NCI-H446 treated with DMSO at 0.1 percent for 48 hours (cell line): ENCODE measurements at regions not wholly inside any gene's neighbourhood (a gene's known extent, or its start where the extent isn't known, plus 50 kb on each side); places are given as distances from the start of the nearest gene placed in this dataset.

ENCODE experiments used
- DNase-seq: peaks from one replicate; lab custom pipeline; 2025; lab: John Stamatoyannopoulos, UW

DNA sequence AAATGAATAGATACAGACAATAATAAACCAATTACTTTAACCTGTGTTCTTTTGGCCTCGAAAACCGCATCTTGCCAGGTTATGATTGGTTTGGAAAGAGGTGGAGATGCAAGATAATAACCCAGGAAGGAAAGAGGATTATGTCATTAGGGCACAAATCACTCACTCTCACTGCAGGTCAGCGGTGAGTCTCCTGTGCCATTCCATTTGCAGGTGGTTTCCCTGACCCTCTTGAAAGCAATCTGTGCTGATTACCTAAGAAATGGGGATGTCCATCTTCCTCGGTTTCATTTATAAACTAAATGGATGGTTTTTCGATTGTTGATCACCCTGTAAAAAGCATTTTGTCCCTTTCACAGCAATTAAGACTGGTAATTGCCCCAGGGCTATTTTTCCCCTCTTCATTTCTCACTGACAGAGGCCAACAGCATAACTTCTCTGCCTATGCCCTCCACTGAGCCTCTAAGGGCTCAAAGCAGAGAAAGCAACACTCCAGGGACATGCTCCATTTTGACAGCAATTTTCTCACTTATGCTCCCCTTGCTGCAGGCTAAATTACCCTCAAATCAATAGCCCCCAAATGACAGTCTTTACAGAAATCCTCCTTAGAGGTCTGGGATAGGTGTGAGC lies 257.5 kb downstream of the IPMK start:
- DNase-seq: no peak

DNA sequence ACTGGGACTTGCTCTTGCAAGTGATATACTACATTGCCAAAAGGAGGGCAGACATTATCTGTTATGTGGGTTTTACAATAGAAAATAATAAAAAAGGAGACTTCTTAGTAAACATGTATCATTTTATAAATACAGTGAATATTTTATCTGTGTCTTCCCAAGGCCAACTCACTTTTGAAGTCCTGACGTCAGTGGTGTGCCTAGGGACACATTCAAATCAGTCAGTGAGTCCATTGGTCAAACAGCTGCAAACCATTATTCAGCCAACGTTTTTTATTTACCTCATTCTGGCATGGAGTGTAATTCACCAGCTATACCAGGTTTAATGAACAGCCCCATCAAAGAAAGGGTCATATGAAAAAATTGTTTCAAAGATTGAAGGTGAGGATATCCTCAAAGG lies 263.7 kb downstream of the IPMK start:
- no peak for DNase-seq

DNA sequence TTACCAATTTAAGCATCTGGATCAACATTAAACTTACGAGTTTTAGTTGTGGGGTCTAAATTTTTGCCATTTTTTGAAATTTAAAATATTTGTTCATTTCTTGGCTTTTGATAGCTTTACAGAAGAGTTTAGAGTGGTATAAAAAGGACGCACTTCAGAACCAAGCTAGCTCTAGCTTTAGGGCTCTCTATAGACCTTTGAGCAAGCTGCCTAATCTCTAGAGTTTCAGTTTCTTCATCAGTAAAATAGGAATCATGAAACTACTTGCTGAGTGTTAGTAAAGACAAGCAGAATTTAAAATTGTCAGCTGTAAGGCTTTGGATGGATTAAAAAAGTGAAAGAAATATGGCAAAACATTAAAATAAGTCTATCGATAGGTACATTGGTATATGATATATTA lies 266.5 kb downstream of the IPMK start:
- no peak for DNase-seq

DNA sequence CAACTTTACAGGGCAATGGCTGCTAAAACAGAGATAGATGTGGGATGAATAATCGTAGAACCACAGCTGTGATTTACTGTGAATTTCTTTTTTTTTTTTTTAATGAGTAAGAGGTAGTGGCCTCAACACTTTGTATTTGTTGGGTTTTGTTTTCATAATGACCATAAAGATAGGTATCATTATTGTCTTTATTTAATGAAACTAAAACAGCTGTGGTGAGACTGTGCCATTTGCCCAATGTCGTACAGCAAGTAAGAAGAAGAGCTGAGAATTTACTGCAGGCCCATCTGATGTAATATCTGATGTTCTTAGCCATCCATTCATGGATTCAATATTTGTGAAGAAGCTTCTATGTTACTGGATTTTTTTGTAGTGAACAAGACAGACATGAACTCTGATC lies 271.2 kb downstream of the IPMK start:
- no peak for DNase-seq

DNA sequence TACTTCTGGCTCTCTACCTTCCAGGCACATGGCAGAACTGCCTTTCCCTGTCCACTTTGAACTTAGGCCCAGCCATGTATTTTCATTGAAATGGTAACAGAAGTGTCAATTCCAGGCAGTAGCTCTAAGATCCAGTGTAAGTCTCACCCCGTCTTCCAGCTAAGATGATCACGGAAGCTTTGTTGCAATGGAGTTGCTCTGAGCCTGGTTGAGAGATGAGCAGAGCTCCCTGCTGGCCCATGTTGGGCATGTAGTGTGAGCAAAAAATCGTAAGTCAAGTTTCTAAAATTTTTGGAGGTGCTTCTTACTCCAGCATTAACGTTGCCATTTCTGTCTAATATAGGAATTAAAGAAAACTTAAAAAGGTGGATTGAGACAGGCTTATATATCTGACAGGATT lies 274.4 kb downstream of the IPMK start:
- no peak for DNase-seq

DNA sequence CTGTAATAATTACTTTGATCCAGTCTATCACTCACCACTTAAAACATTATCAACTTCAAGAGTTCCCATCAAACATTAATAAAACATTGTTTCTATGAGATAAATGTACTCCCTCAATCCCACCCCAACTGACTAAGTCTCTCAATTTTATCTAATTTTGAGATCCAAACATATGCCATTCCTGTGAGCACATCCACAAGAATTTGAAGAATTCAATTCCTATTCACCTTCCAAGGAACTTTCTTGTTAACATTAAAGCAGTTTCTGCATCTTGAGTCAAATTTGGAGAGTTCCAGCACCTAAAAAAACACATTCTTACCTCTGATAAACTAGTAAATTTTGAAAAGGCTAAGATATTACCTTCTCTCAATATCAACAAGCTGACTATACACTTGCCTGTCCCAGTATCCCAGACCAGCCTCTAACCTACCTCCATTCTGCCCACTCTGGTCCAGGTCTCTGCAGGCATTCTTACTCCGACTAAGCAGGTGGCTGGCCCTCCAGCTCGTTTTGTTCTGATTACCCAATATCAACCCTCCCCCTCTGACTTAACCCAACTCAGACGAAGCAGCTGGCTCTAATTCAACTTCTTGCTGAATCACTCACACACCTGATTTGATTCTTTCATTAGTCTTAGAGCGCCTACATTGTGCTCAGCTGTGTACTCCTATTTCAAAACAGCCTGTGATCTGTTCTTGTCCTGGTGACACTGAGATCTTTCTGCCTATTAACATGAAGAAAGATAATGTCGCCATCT lies 275.2 kb downstream of the IPMK start:
- no peak for DNase-seq

DNA sequence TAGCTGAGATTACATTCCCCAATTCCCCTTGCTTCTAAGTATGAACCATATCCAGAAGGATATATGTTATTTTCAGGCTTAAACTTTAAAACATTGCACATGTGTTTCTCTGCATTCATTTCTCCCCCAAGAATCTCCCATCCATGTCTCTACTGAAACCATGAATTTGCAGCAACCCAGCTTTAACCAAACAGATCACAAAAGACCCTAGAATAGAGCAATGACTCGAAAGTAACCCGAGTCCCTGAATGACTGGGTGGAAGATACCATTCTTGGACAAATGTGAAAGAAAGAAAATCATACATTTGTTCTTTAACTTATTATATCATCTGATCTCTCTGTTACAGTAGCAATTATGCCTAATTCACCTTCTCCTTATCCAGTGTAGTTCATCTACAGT lies 278.7 kb downstream of the IPMK start:
- DNase-seq: no peak

DNA sequence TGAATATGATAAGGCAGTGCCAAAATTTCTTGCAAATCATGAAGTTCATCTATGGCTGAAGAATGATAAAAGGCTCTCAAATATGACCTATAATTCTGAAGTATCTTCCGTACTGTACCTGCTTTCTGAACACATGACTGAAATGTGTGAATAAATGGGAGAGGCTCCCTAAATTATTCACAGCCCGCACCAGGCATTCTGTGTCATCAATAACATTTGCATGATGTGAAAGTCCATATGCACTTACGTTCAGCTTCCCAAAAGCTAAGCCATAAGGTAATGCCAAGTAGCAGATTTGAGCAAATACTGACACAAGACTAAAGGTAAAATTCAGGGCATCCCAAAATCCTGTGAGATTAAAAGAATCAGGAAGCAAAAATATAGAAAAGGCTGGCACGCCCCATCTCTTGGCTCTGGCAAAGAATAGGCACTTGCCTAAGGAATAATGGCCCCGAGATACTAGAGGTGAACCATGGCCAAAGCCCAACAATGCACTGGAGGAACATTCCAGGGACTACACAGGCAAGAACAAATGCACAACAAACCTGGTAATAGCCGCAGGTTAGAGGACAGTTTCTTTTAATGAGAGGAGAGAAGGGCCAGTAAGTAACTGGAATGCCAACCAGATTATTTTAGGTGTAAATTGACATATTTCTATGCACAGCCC lies 280.5 kb downstream of the IPMK start:
- no peak for DNase-seq

DNA sequence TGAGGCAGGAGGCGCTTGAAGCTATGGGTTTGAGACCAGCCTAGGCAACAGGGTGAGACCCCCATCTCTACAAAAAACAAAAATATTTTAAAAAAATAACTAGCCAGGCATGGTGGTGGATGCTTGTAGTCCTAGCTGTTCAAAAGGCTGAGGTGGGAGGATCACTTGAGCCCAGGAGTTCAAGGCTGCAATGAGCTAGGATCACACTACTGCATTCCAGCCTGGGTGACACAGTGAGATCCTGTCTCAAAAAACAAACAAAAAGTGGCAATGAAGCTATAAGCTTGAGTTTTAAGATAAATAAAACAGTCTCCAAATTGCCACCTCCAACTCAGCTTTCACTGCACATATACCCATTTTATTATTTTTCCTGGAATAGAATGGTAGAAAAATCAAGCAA lies 281.3 kb downstream of the IPMK start:
- no peak for DNase-seq

DNA sequence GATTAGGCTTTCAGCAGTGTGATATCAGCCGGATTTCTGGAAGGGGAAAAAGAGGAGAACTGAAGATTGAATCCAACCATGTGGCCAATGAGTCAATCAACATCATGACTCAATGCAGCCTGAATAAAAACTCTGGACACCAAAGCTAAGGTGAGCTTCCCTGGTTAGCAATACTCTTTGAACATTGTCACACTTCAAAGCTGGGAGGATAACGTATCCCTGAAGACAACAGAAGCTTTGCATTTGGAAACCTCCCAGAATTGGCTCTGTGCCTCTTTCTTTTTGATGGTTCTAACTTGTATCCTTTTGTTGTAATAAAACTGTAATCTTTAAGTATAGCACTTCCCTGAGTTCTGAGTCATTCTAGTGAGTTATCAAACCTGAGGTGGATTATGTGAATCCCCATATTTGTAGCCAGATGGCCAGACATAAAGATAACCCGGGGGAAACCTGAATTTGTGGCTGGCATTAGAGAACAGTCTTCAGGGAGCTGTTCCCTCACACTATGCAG lies 284.4 kb downstream of the IPMK start:
- DNase-seq: no peak

DNA sequence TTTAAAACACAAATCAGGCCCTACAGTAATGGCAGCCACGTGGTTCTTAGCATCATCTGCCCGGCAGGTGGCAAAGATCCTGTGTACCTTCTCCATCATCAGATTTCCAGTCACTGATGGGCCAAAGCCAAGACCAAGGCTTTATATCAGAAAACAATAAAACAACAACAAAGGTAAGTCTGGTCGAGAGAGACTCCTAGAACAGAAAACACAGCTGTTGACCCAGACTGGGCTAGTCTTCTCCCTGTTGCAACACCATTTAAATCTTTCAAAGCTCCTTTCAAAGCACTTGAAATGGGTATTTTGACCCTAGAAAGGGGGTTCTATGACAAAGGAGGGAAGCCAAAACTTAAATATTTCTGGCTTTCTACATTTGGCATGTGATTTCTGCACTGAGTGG lies 285.6 kb downstream of the IPMK start:
- no peak for DNase-seq

DNA sequence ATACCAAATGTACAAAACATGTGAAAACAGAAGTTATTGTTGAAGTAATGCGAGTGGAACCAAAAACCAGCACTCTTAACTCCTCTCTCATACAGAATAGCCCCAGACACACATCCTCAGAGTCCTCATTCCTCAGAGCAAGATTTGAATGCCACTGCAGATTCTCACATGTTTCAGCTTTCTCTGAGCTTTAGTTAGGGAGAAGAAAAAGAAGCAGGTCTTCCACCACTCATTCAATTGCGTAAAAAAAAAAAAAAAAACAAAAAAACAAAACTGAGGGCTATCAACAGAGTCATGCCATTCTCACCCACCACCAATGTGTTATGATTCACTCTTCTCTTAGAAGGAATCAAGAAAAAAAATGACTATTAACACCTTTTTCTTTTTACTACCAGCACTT lies 287.7 kb downstream of the IPMK start:
- DNase-seq: no peak

DNA sequence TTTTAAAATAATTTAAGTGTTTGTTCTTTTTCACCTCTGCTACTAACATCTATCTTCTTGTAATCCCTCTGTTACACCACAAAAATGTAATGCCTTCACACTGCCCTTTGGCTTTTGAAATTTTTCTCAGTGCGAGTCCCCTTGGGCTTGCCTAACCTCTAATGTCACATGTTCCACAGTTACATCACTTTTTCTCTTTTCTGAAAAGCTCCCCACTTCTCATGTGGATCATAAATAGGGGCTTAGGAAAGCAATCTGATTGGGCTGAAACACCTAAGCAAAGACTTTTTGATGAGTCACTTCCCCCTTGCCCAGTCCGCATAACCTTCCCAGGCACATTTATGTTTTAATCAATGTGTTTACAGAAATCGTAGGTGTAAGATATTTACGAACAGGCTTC lies 288.2 kb downstream of the IPMK start:
- DNase-seq: no peak

DNA sequence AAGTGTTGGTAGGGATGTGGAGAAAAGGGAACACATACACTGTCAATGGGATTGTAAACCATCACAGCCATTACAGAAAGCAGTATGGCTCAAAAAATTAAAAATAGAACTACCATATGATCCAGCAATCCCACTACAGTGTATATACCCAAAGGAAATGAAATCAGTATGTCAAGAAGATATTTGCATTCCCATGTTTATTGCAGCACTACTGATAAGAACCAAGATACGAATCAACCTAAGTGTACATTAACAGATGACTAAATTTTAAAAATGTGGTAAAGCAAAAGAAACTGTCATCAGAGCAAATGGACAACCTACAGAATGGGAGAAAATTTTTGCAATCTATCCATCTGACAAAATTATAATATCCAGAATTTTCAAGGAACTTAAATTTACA lies 290.4 kb downstream of the IPMK start:
- no peak for DNase-seq

DNA sequence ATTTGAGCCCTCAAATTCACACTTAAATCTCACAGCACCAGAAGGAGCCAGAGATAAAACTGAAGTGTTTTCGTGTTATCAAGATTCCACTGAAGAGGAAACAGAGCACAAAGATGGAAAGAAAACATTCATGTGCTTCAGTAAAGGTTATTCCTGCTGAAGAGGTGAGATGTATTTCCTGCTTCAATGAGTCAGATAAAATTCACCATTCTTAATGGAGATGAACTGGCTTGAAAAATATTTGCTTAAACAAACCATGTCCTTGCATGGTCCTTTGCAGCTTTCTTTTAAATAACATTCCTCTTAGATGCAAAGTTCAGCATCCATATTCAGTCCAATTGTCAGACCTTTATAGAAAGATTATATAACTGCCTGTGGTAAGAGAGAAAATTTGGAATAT lies 294.2 kb downstream of the IPMK start:
- no peak for DNase-seq

DNA sequence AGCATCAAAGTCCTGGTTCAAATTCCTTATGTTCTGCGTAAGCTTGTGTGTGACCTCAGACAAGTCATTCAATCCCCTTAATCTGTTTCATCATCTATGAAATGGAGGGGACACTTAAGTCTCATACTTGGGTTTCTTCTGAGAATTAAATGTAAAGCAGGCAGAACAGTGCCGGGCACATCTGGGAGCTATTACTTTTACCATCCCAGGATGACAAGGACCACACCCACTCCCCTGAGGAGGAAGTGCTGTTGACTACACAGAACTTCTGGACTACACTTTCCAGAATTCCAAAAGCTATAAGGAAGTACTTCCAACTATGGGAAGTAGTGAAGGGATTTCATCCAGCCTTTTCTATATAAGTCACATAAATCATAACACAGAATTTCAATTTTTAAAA lies 294.9 kb downstream of the IPMK start:
- no peak for DNase-seq

DNA sequence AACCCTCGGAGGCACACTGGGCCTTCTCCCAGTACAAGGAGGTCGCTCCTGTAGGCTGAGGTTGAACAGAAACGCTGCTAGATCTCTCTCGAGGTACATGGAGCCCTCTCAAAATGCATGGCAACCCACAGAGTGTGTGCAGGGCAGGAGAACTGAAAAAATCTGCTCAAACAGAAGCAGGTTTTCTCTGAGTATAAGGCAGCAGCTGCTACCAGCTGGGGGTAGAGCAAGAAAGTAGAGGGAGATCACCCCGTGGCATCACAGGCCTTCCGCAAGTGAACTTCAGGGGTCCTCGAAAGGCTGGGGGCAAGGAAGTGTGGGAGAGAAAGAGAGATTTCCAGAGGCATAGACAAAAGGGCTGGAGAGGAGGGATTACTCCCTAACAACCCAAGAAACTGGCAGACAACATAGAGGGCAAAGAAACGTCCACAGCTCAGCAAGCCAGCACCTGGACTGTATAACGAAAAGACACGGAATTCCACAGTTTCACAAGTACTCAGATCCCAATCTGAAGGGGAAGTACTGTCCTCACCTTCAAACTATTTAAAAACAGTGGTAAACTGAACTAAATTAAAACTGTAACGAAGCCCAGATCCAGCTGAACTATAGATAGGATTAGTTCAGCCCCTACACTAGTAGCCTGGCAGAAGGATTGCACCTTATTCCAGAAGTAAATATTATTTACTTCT lies 299.2 kb downstream of the IPMK start:
- no peak for DNase-seq

DNA sequence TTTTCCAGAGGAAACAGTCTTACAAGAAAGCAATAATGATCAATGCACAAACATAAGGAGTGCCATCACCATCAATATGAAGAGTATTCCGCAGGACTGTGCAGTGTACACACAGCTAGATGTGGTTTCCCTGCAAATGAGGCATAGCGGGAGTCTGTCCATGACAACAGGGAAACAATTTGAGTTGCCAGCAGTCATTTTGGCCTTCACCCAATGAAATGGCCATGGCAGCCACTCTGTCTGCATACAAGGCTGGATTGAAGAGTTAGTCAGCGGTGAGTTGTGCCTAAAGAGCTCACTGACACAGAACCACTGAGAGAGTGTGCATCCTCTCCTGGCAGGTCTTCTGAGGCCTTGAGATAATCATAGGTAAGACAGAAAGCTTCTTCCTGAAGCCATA lies 303.3 kb downstream of the IPMK start:
- no peak for DNase-seq

DNA sequence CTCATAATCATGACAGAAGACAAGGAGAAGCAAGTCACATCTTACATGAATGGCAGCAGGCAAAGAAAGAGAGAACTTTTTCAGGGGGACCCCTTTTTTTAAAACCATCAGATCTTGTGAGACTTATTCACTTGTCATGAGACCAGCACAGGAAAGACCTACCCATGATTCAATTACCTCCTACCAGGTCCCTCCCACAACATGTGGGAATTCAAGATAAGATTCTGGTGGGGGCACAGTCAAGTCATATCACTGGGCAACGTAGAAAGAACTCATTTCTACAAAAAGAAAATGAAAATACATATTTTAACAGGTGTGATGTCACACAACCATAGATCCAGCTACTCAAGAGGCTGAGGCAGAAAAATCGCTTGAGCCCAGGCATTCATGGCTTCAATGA lies 304.1 kb downstream of the IPMK start:
- DNase-seq: no peak

DNA sequence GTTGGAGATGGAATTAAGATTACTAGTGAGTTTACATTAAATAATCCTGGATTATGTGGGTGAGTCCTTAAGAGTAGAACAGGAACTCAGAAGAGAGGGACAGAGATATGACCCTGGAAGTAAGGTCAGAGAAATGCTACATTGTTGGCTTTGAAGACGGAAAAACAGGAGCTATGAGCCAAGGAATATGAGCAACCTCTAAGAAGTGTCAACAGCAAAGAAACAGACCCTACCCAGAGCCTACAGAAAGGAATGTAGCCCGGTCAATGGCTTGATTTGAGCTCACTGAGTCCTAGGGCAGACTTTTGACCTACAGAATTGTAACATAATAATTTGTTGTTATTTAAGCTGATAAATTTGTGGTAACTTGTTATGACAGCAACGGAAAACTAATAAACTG lies 304.9 kb downstream of the IPMK start:
- DNase-seq: no peak

DNA sequence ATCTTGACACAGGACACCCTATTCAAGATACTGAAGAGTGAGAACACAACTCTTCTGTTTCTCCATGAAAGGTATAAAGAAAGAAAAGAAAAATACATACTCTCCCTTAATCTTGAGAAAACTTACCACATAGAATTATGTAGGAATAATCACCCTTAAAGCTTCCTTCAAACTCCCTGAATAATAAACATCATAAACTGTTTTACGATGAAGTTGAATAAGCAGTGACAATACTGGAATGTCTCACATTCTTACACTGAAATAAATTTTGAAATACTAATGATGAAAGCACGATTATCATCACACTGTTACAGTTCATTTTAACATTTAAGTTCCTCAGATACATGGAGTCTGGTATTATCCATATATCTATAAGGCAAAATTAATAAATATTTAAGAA lies 306.2 kb downstream of the IPMK start:
- no peak for DNase-seq

DNA sequence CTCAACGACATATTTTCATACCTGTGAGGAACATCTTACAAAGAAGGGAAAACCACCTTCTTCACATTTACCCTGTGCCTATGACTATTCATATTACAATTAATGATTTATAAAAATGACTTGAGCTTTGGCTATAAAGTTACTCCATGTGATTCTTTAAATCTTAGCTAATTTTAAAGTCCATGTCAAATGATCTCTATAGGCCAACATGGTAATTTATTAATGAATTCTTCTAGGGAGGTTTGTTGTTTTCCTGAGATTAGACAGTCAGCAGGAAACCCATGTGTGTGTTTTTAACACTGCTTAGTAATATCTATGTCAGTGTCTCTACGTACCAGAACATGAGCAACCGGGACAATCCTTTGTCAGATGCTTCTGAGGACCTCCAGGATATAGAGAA lies 307.3 kb downstream of the IPMK start:
- DNase-seq: no peak
